H9 (cell line): ENCODE measurements at regions not wholly inside any gene's neighbourhood (a gene's known extent, or its start where the extent isn't known, plus 50 kb on each side); places are given as distances from the start of the nearest gene placed in this dataset.

Experiments
- DNase-seq: peaks from one replicate; pipeline ENCODE4 v3.0.0-alpha.2; 2017
- H2AFZ ChIP-seq: one replicate; pipeline ENCODE4 v1.6.1; 2013; ENCODE audit warnings: mild to moderate bottlenecking, low read length, control low read depth, moderate library complexity
- H2AK5ac ChIP-seq: 2 replicates; pipeline ENCODE4 v1.6.1; 2013; ENCODE audit warnings: low read length, control low read depth, mixed read lengths; ENCODE audit not compliant: insufficient read length
- H2BK120ac ChIP-seq: one replicate; pipeline ENCODE4 v1.6.1; 2013; ENCODE audit warnings: low read depth, mild to moderate bottlenecking, low read length, control low read depth, inconsistent platforms; ENCODE audit not compliant: poor library complexity, severe bottlenecking
- H2BK12ac ChIP-seq: 2 replicates; pipeline ENCODE4 v1.6.1; 2013; ENCODE audit warnings: low read length, control low read depth, mixed read lengths, low read depth; ENCODE audit not compliant: insufficient read length
- H2BK15ac ChIP-seq: 2 replicates; pipeline ENCODE4 v1.6.1; 2013; ENCODE audit warnings: low read depth, low read length, control low read depth
- H2BK20ac ChIP-seq: one replicate; pipeline ENCODE4 v1.6.1; 2013; ENCODE audit warnings: low read depth, mild to moderate bottlenecking, low read length, control low read depth, inconsistent platforms; ENCODE audit not compliant: poor library complexity, severe bottlenecking
- H2BK5ac ChIP-seq: 2 replicates; pipeline ENCODE4 v1.6.1; 2013; ENCODE audit warnings: low read length, control low read depth, mixed read lengths; ENCODE audit not compliant: insufficient read length
- H3K14ac ChIP-seq: 2 replicates; pipeline ENCODE4 v1.6.1; 2013; ENCODE audit warnings: low read length, control low read depth; ENCODE audit not compliant: insufficient read depth
- H3K18ac ChIP-seq: 2 replicates; pipeline ENCODE4 v1.6.1; 2013; ENCODE audit warnings: low read depth, mild to moderate bottlenecking, mixed read lengths, low read length, control low read depth; ENCODE audit not compliant: insufficient read length
- H3K23ac ChIP-seq: 2 replicates; pipeline ENCODE4 v1.6.1; 2013; ENCODE audit warnings: low read length, control low read depth, mixed read lengths, low read depth; ENCODE audit not compliant: insufficient read length
- H3K23me2 ChIP-seq: 2 replicates; pipeline ENCODE4 v1.6.1; 2013; ENCODE audit warnings: low read depth, mild to moderate bottlenecking, mixed read lengths, low read length, control low read depth; ENCODE audit not compliant: insufficient read length, poor library complexity, severe bottlenecking
- H3K27ac ChIP-seq: 2 replicates; pipeline ENCODE4 v1.5.1; 2013; ENCODE audit warnings: low read length, control low read depth, mixed read lengths, low read depth; ENCODE audit not compliant: insufficient read length
- H3K27me3 ChIP-seq: 2 replicates; pipeline ENCODE4 v1.6.1; 2013; ENCODE audit warnings: low read length, control low read depth, inconsistent platforms; ENCODE audit not compliant: insufficient read depth
- H3K4ac ChIP-seq: 2 replicates; pipeline ENCODE4 v1.6.1; 2013; ENCODE audit warnings: low read depth, mild to moderate bottlenecking, control low read depth, inconsistent platforms, low read length, moderate library complexity
- H3K4me1 ChIP-seq: 2 replicates; pipeline ENCODE4 v1.6.1; 2013; ENCODE audit warnings: low read length, control low read depth, inconsistent platforms; ENCODE audit not compliant: insufficient read depth
- H3K4me2 ChIP-seq: 2 replicates; pipeline ENCODE4 v1.6.1; 2013; ENCODE audit warnings: low read length, control low read depth, mixed read lengths; ENCODE audit not compliant: insufficient read length, insufficient read depth
- H3K56ac ChIP-seq: 2 replicates; pipeline ENCODE4 v1.6.1; 2013; ENCODE audit warnings: low read depth, mild to moderate bottlenecking, mixed read lengths, low read length, control low read depth; ENCODE audit not compliant: insufficient read length
- H3K79me1 ChIP-seq: 2 replicates; pipeline ENCODE4 v1.6.1; 2013; ENCODE audit warnings: low read depth, mild to moderate bottlenecking, moderate library complexity, low read length, control low read depth, inconsistent platforms; ENCODE audit not compliant: insufficient read depth, poor library complexity, severe bottlenecking
- H3K79me2 ChIP-seq: 2 replicates; pipeline ENCODE4 v1.6.1; 2013; ENCODE audit warnings: low read length, control low read depth, inconsistent platforms; ENCODE audit not compliant: insufficient read depth
- H3K9ac ChIP-seq: 2 replicates; pipeline ENCODE4 v1.6.1; 2013; ENCODE audit warnings: low read length, control low read depth, mixed read lengths; ENCODE audit not compliant: insufficient read length; ENCODE audit errors: extremely low read depth
- H3K9me3 ChIP-seq: one replicate; pipeline ENCODE4 v1.6.1; 2013; ENCODE audit warnings: low read depth, low read length, inconsistent platforms; ENCODE audit not compliant: control insufficient read depth
- H3T11ph ChIP-seq: one replicate; pipeline ENCODE4 v1.6.1; 2013; ENCODE audit warnings: mild to moderate bottlenecking, low read length, control low read depth, inconsistent platforms
- H4K20me1 ChIP-seq: one replicate; pipeline ENCODE4 v1.6.1; 2013; ENCODE audit not compliant: control insufficient read depth, insufficient read length, insufficient read depth
- H4K5ac ChIP-seq: 2 replicates; pipeline ENCODE4 v1.6.1; 2013; ENCODE audit warnings: low read depth, mild to moderate bottlenecking, mixed read lengths, low read length, control low read depth; ENCODE audit not compliant: insufficient read length
- H4K8ac ChIP-seq: replicated peaks from 2 replicates; pipeline ENCODE4 v1.6.1; 2013; ENCODE audit warnings: low read length, control low read depth, mixed read lengths, low read depth; ENCODE audit not compliant: insufficient read length
- H4K91ac ChIP-seq: 2 replicates; pipeline ENCODE4 v1.6.1; 2013; ENCODE audit warnings: low read depth, mild to moderate bottlenecking, moderate library complexity, mixed read lengths, low read length, control low read depth; ENCODE audit not compliant: insufficient read length
- H3K27ac Mint-ChIP-seq, 3 experiments: 2 replicates in 2 of 3; 3 replicates in 1 of 3; pipeline ENCODE4 v1.8.0; 2020 to 2021; ENCODE audit warnings: mixed read lengths in 3 of 3, mild to moderate bottlenecking in 1 of 3, moderate library complexity in 1 of 3
- H3K27me3 Mint-ChIP-seq: 2 replicates; pipeline ENCODE4 v1.8.0; 2021; ENCODE audit warnings: low read depth, mild to moderate bottlenecking, moderate library complexity, mixed read lengths
- H3K36me3 Mint-ChIP-seq, 3 experiments: 2 replicates in 2 of 3; 3 replicates in 1 of 3; pipeline ENCODE4 v1.8.0; 2020 to 2021; ENCODE audit warnings: low read depth in 3 of 3, mixed read lengths in 3 of 3; ENCODE audit not compliant: insufficient read depth in 1 of 3
- H3K4me1 Mint-ChIP-seq, 2 experiments: 2 replicates each; pipeline ENCODE4 v1.8.0; 2020; ENCODE audit warnings: mixed read lengths in 2 of 2
- H3K4me3 Mint-ChIP-seq, 2 experiments: 2 replicates in 1 of 2; 3 replicates in 1 of 2; pipeline ENCODE4 v1.8.0; 2020 to 2021; ENCODE audit warnings: mild to moderate bottlenecking in 2 of 2, mixed read lengths in 2 of 2, moderate library complexity in 1 of 2
- H3K9me3 Mint-ChIP-seq, 2 experiments: 2 replicates in 1 of 2; 3 replicates in 1 of 2; pipeline ENCODE4 v1.8.0; 2020; ENCODE audit warnings: mild to moderate bottlenecking in 2 of 2, mixed read lengths in 2 of 2, moderate library complexity in 1 of 2
- CTCF ChIP-seq: fragments of 200-600 bp; sonication (generic); conservative IDR thresholded peaks from 3 replicates; pipeline ENCODE4 v1.8.0; 2021; ENCODE audit warnings: antibody characterized with exemption, mild to moderate bottlenecking
- WGBS: extraction: QIAGEN DNeasy Blood & Tissue Kit; methylation state at CpG from one replicate; pipeline ENCODE4 v1.1.7; 2013; ENCODE audit warnings: missing lambda C conversion rate, low lambda C conversion rate, mixed read lengths; ENCODE audit not compliant: insufficient read length; ENCODE audit errors: extremely low coverage; 5-methylcytosine and 5-hydroxymethylcytosine counted together

- no peaks in the 10 kb centered on the region for H3K36me3 Mint-ChIP-seq
- Histone ChIP-seq H3K79me1 (no peaks in the 10 kb centered on the region), H3K27ac (no peak overlapping the region), H3K9ac (no peak overlapping the region), H4K20me1 (no peaks in the 10 kb centered on the region), H2BK120ac (no peak overlapping the region), H3T11ph (no peak overlapping the region), H3K18ac (no peak overlapping the region), H3K4me1 (no peaks in the 10 kb centered on the region), H3K9me3 (no peaks in the 10 kb centered on the region), H2BK5ac (no peak overlapping the region), H2BK12ac (no peak overlapping the region), H3K4ac (no peak overlapping the region), H3K79me2 (no peaks in the 10 kb centered on the region), H3K56ac (no peak overlapping the region), H3K27me3 (no peaks in the 10 kb centered on the region), H4K5ac (no peak overlapping the region), H2AK5ac (no peak overlapping the region), H4K91ac (no peak overlapping the region), H3K23me2 (no peaks in the 10 kb centered on the region), H4K8ac (no peak overlapping the region), H2AFZ (no peak overlapping the region), H2BK20ac (no peak overlapping the region), H3K23ac (no peak overlapping the region), H3K14ac (no peak overlapping the region), H3K4me2 (no peak overlapping the region), H2BK15ac (no peak overlapping the region)
- peaks cover 0 to 5% of the 10 kb centered on the region in 2 experiments; a peak in 2 of 5 replicates for H3K9me3 Mint-ChIP-seq
- no CpG with 5 or more reads among the region's 3 CpGs for WGBS
- no peaks in the 10 kb centered on the region for H3K4me1 Mint-ChIP-seq
- no peak overlapping the region for H3K27ac Mint-ChIP-seq
- H3K27me3 Mint-ChIP-seq: no peaks in the 10 kb centered on the region; the same call in 1 of the 2 replicates
- DNase-seq: no peak
- TF ChIP-seq CTCF: no peak
- no peak overlapping the region for H3K4me3 Mint-ChIP-seq
These were observed 851.5 kb downstream of the MAFB start for GRCh38 chr20:39837561-39837960.
